22Rv1 (cell line): ENCODE measurements at regions not wholly inside any gene's neighbourhood (a gene's known extent, or its start where the extent isn't known, plus 50 kb on each side); places are given as distances from the start of the nearest gene placed in this dataset.

ENCODE experiments used
- H3K27ac ChIP-seq: fragments of 450-650 bp; 2 replicates; pipeline ENCODE4 v1.5.1; 2017
- ZFX ChIP-seq: fragments of 450-650 bp; IDR thresholded peaks from 2 replicates; pipeline ENCODE4 v1.6.1; 2017; ENCODE audit warnings: antibody characterized with exemption, borderline replicate concordance
- TF ChIP-seq, protein P1 (sequence below): fragments of 450-650 bp; IDR thresholded peaks from 2 replicates; pipeline ENCODE4 v1.5.1; 2017; ENCODE audit warnings: mild to moderate bottlenecking

DNA sequence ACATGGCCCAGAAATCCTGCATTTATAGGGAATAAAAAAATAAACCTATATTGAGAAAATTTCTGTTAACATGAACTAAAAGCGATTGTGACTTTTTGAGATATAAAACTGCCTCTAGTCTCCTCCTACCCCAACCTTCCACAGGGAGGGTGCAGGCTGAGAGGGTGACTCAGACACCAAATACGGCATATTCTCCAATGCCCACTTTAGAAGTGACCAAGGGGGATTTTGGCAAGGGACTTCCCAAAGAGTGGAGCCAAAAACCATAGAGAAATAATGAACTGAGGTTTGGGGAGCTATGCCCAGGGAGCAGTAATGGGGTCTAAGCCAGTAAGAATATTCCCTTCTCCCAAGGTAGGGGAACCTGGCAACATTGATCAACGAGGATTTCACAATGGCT, 124.9 kb upstream of the ZC3H12C start:
- TF ChIP-seq, protein P1, sequence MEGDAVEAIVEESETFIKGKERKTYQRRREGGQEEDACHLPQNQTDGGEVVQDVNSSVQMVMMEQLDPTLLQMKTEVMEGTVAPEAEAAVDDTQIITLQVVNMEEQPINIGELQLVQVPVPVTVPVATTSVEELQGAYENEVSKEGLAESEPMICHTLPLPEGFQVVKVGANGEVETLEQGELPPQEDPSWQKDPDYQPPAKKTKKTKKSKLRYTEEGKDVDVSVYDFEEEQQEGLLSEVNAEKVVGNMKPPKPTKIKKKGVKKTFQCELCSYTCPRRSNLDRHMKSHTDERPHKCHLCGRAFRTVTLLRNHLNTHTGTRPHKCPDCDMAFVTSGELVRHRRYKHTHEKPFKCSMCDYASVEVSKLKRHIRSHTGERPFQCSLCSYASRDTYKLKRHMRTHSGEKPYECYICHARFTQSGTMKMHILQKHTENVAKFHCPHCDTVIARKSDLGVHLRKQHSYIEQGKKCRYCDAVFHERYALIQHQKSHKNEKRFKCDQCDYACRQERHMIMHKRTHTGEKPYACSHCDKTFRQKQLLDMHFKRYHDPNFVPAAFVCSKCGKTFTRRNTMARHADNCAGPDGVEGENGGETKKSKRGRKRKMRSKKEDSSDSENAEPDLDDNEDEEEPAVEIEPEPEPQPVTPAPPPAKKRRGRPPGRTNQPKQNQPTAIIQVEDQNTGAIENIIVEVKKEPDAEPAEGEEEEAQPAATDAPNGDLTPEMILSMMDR = no peak
- no peak overlapping the region for H3K27ac ChIP-seq

DNA sequence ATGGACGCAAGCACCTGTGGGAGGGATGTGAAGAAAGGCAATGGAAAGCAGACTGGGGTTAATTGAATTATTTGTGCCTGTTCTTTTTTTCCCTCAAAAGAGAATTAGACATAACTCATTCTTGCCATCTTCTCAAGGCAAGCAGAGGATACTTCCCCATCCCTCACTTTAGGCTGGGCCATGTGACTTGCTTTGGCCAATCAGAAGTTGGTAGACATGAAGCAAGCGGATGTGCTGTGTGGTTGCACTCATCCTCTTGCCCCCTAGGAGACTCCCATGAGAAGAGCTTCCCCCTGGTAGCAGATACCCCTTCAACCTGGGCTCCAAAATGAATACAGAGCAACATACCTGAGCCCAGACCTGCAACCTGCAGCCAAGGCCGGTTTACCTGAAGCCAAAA, 124.4 kb upstream of the ZC3H12C start:
- TF ChIP-seq ZFX = no peak
- TF ChIP-seq, protein P1 = no peak
- no peak overlapping the region for H3K27ac ChIP-seq

DNA sequence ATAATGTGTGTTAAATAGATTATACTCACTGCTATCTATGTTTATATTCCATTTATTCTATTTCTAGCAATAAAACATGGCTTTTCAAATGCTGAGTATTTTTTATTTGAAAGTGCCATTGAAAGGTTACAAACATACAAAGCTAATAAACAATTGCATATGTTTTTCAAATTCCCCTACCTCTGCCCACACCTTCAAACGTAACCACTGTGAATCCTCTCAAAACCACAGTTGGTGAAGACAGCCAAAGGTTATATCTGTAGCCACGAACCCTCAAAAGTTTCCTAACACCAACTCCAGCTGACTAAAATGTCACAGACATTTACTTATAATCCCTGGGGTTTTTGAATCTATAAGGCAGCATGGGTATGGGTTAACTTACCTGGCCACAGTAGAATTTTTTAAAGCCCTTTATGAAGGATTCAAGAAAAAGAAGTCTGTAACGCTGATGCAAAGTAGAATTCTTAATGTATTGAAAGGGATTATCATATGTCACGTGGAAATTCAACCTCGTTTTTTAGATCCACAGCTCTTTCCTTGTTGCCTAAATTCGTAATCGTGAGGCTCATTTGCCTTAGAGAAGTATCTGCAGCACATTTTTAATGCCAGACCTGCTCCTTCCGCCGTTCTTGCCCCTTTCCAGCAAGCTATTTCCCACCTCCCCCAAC, 122.5 kb upstream of the ZC3H12C start:
- no peak overlapping the region for H3K27ac ChIP-seq

DNA sequence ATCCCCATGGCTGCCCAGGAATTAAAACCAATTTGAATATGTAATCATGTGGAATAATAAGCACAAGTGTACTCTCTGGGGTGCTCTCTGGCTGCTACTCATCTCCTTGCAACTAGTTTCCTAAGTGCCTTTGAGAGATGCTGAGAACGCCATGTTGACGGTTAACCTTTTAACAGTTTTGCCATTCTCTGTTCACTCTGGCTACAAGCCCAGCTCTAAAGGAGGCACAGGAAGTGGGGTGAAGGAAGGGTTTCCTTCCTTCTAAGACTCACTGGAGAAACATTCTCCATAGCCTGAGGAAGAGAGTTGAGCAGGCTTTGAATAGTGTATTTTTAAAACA, 122.0 kb upstream of the ZC3H12C start:
- TF ChIP-seq, protein P1 = no peak
- no peak for TF ChIP-seq ZFX
- no peak overlapping the region for H3K27ac ChIP-seq

More for the DNA sequence above, 122.5 kb upstream of the ZC3H12C start:
- TF ChIP-seq ZFX = no peak
- TF ChIP-seq, protein P1 = no peak

DNA sequence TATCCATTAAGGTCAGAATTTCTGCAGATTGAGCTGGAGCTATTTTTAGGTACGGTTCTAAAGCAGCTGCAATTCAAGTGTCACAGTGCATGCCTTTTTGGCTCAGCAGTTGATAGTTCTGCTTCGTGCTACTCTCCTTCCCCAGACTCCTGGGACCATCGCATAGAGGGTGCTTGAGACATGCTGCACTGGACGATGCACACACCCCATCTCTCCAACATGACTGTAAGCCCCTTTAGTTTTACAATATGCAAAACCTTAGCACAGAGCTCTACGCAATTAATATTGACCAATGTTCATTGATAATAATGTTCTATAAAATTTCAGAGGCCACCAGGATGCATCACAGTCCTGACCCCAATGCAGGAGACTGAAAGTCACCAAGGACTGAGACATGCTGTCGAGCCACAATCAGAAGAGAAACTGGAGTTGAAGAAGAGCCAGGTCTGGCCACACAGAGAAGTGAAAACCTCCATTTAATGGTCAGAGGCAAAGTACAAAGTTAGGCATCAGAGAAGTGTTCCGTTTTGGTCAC, 120.9 kb upstream of the ZC3H12C start:
- TF ChIP-seq ZFX = no peak
- TF ChIP-seq, protein P1 = no peak
- H3K27ac ChIP-seq = no peak overlapping the region

DNA sequence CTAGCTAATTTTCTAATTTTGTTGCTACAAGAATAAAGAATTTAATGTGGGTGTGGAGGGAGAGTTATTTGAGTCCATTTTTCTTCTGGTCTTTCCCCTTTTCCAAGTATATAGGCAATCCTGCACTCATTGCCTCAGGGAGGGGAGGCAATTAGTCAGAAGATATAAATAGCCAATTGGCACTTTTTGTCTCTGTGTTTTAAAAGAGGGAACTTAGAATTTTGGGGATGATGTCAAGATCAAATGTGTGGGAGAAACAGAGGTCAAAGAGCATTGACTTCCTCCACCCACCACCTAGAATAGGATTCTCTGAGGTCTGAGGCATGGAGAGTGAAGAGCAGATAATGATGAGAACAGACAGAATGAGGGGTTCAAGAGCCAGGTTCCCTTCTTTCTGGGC, 120.3 kb upstream of the ZC3H12C start:
- H3K27ac ChIP-seq = no peak overlapping the region

DNA sequence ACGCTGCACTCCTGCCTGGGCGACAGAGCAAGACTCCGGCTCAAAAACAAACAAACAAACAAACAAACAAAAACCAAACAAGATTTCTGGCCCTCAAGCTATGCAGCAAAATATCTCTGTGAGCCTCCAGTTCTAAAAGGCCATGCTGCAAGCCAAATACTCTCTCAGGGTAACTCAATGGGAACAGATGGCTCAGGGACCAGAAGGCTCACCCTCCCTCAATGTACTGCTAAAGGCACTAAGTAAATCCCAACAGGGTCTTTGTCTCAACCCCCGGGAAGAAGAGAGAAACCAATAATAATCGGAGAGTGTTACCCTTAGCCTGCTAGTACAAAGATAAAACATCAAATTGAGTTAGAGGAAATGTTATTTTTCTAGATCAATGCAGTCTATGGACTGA, 119.7 kb upstream of the ZC3H12C start:
- no peak for TF ChIP-seq ZFX
- TF ChIP-seq, protein P1 = no peak
- H3K27ac ChIP-seq = no peak overlapping the region

More for the DNA sequence above, 120.3 kb upstream of the ZC3H12C start:
- TF ChIP-seq, protein P1 = no peak
- TF ChIP-seq ZFX = no peak
